MM.1S (cell line): ENCODE measurements at regions not wholly inside any gene's neighbourhood (a gene's known extent, or its start where the extent isn't known, plus 50 kb on each side); places are given as distances from the start of the nearest gene placed in this dataset.

Source experiments
- DNase-seq: peaks from one replicate; pipeline ENCODE4 v3.0.0-alpha.2; 2015
- H2AFZ ChIP-seq: fragments of 300-600 bp; sonication (generic); 2 replicates; pipeline ENCODE4 v1.6.0; 2016; ENCODE audit warnings: antibody characterized with exemption, low read length
- H3F3A ChIP-seq: fragments of 300-600 bp; sonication (generic); 2 replicates; pipeline ENCODE4 v1.6.1; 2016; ENCODE audit warnings: mild to moderate bottlenecking, antibody characterized with exemption, low read length, moderate library complexity, mixed read lengths; ENCODE audit not compliant: insufficient read depth
- H3K27ac ChIP-seq: fragments of 300-600 bp; sonication (generic); 2 replicates; pipeline ENCODE4 v1.5.1; 2016; ENCODE audit warnings: mild to moderate bottlenecking, low read length
- H3K27me3 ChIP-seq: fragments of 300-600 bp; sonication (generic); replicated peaks from 2 replicates; pipeline ENCODE4 v1.6.0; 2016; ENCODE audit warnings: low read length; ENCODE audit not compliant: insufficient read depth
- H3K36me3 ChIP-seq: fragments of 300-600 bp; sonication (generic); replicated peaks from 2 replicates; pipeline ENCODE4 v1.6.1; 2016; ENCODE audit warnings: mild to moderate bottlenecking, low read length, mixed read lengths; ENCODE audit not compliant: insufficient read depth
- H3K4me1 ChIP-seq: fragments of 300-600 bp; sonication (generic); 2 replicates; pipeline ENCODE4 v1.6.1; 2016; ENCODE audit warnings: low read length, mixed read lengths
- H3K4me2 ChIP-seq: fragments of 300-600 bp; sonication (generic); 2 replicates; pipeline ENCODE4 v1.6.0; 2016; ENCODE audit warnings: low read depth, low read length
- H3K4me3 ChIP-seq: fragments of 300-600 bp; sonication (generic); 2 replicates; pipeline ENCODE4 v1.5.1; 2016; ENCODE audit warnings: low read length, mixed read lengths
- H3K79me2 ChIP-seq: fragments of 300-600 bp; sonication (generic); 2 replicates; pipeline ENCODE4 v1.6.1; 2016; ENCODE audit warnings: mixed run types, low read length, mixed read lengths
- H3K9ac ChIP-seq: fragments of 300-600 bp; sonication (generic); 2 replicates; pipeline ENCODE4 v1.6.1; 2016; ENCODE audit warnings: low read length, mixed read lengths
- H3K9me2 ChIP-seq: fragments of 300-600 bp; sonication (generic); replicated peaks from 2 replicates; pipeline ENCODE4 v1.6.1; 2016; ENCODE audit warnings: mild to moderate bottlenecking, low read length, mixed read lengths; ENCODE audit not compliant: insufficient read depth
- H3K9me3 ChIP-seq: fragments of 300-600 bp; sonication (generic); replicated peaks from 2 replicates; pipeline ENCODE4 v1.6.1; 2016; ENCODE audit warnings: mild to moderate bottlenecking, low read length, mixed read lengths; ENCODE audit not compliant: insufficient read depth
- H4K20me1 ChIP-seq: fragments of 300-600 bp; sonication (generic); 2 replicates; pipeline ENCODE4 v1.6.1; 2016; ENCODE audit warnings: mild to moderate bottlenecking, low read length, moderate library complexity, mixed read lengths; ENCODE audit not compliant: insufficient read depth
- EZH2 ChIP-seq: fragments of 300-600 bp; sonication (generic); optimal IDR thresholded peaks from 2 replicates; pipeline ENCODE3; 2017; ENCODE audit warnings: low read depth, mild to moderate bottlenecking, antibody characterized with exemption, low read length, mixed read lengths
- EZH2phosphoT487 ChIP-seq: fragments of 300-600 bp; sonication (generic); IDR thresholded peaks from 2 replicates; pipeline ENCODE4 v1.6.1; 2018; ENCODE audit warnings: antibody characterized with exemption, low read length
- TF ChIP-seq, protein P1 (sequence below): fragments of 300-600 bp; sonication (generic); IDR thresholded peaks from 2 replicates; pipeline ENCODE4 v1.5.1; 2016; ENCODE audit warnings: antibody characterized with exemption, low read length, mixed read lengths

DNA sequence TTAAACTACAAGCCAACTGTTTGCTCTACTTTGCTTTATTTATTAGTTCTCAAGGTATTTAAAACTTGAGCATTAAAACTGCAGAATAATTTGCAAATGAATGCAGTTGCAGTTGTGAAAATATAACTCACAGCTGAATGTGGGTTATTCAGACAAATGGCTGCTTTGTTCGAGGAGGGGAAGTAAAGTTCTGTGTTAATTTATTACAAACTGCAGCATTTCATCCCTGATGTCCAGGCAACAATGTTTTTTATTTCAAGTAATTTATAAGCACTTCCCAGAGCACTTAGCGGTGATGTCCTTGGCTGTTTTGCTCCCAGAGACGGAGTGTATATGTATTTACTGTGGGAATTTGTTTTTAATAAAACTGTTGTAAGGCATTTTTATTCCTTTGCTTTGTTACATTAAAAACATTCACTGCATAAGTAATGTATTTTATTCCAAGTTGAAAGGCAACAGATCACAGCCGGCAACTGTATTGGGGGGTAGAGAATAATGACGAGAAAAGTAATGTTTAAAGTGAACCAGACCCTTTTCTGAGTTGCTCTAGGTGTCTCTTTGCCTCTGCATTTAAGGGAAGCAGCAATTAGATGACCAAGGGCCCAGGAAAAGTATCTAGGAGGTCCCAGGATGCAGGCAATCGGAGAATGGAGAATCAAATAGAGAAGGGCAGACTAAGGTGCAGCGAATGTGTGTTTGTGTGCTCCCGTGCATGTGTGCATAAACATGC, 291.2 kb upstream of the SALL1 start:
- no peaks in the 10 kb centered on the region for H3K36me3 ChIP-seq
- no peaks in the 10 kb centered on the region for H3K4me1 ChIP-seq
- H3K4me2 ChIP-seq, result no peak overlapping the region
- H3F3A ChIP-seq, result no peaks in the 10 kb centered on the region
- H3K9me2 ChIP-seq, result no peaks in the 10 kb centered on the region
- no peak overlapping the region for H3K27ac ChIP-seq
- H3K4me3 ChIP-seq, result no peak overlapping the region
- H3K9me3 ChIP-seq, result no peaks in the 10 kb centered on the region
- no peaks in the 10 kb centered on the region for H3K79me2 ChIP-seq
- H4K20me1 ChIP-seq, result no peaks in the 10 kb centered on the region
- no peak for DNase-seq
- H3K27me3 ChIP-seq, result no peaks in the 10 kb centered on the region
- no peak for TF ChIP-seq EZH2phosphoT487
- TF ChIP-seq EZH2, result no peak
- TF ChIP-seq, protein P1, sequence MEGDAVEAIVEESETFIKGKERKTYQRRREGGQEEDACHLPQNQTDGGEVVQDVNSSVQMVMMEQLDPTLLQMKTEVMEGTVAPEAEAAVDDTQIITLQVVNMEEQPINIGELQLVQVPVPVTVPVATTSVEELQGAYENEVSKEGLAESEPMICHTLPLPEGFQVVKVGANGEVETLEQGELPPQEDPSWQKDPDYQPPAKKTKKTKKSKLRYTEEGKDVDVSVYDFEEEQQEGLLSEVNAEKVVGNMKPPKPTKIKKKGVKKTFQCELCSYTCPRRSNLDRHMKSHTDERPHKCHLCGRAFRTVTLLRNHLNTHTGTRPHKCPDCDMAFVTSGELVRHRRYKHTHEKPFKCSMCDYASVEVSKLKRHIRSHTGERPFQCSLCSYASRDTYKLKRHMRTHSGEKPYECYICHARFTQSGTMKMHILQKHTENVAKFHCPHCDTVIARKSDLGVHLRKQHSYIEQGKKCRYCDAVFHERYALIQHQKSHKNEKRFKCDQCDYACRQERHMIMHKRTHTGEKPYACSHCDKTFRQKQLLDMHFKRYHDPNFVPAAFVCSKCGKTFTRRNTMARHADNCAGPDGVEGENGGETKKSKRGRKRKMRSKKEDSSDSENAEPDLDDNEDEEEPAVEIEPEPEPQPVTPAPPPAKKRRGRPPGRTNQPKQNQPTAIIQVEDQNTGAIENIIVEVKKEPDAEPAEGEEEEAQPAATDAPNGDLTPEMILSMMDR, result no peak
- H2AFZ ChIP-seq, result no peak overlapping the region
- no peak overlapping the region for H3K9ac ChIP-seq

DNA sequence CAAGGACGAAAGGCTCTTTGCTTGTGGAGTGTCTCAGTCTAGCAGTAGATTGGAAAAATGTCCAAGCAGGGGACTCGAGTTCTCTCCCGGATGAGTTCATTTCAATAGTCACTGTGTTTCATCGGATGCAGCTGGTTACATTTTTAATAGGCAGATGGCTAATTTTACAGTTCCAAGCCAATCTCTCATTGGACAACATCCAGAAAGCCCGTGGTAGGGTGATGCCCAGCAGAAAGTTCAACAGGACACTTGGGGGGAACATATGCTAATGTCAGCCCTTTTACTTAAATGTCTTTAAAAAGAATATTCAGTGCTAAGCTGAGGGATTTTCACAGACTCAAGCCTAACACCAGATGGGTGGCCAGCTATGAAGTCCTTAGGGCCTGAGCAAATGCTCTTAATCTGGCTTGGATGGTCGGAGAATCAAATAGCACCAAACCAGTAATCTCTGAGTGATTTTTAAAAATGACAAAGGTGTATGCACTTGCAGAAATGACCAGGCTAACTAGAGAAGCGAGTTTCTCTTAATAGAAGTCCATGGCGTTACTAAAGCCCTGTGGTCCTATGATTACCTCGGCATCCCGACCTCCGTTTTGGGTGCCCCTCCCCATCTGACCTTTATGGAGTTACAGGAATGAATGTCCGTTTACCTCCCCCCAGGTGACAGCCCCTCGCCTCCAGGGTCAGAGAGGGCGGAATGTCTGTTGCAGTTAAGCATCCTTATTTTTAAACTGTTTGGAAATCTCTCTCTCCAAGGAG, 289.2 kb upstream of the SALL1 start:
- H3K9me2 ChIP-seq, result no peaks in the 10 kb centered on the region
- no peaks in the 10 kb centered on the region for H3K79me2 ChIP-seq
- no peaks in the 10 kb centered on the region for H3K9me3 ChIP-seq
- no peaks in the 10 kb centered on the region for H4K20me1 ChIP-seq
- no peak overlapping the region for H3K4me2 ChIP-seq
- H3F3A ChIP-seq, result no peaks in the 10 kb centered on the region
- TF ChIP-seq EZH2phosphoT487 (no peak), EZH2 (no peak)
- TF ChIP-seq, protein P1, result no peak
- no peak overlapping the region for H3K27ac ChIP-seq
- no peak overlapping the region for H3K9ac ChIP-seq
- H3K4me1 ChIP-seq, result no peaks in the 10 kb centered on the region
- H3K4me3 ChIP-seq, result no peak overlapping the region
- H3K27me3 ChIP-seq, result no peaks in the 10 kb centered on the region
- no peaks in the 10 kb centered on the region for H3K36me3 ChIP-seq
- DNase-seq, result no peak
- H2AFZ ChIP-seq, result no peak overlapping the region

DNA sequence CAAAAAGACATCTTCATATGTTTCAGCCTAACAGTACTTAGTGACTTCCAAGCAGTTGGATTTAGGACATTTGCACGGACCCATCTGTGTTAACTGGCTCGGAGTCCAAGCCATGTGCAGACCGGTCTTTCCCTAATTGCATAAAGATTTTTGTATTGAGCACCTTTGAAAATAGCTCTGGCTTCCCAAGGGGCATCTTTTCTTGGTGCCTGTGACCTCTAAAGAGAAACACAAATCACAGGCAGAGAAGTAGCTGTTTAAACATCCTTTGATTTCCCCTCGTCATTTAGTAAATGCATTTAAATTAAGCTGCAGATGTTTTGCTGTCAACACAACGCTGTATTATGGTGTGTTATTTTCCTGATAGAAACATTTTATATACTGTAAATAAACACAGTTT, 288.2 kb upstream of the SALL1 start:
- Histone ChIP-seq H3K4me1 (no peaks in the 10 kb centered on the region), H2AFZ (no peak overlapping the region), H3K9me2 (no peaks in the 10 kb centered on the region), H3K36me3 (no peaks in the 10 kb centered on the region), H3F3A (no peaks in the 10 kb centered on the region), H3K9me3 (no peaks in the 10 kb centered on the region), H3K79me2 (no peaks in the 10 kb centered on the region), H4K20me1 (no peaks in the 10 kb centered on the region), H3K9ac (no peak overlapping the region), H3K27ac (no peak overlapping the region), H3K27me3 (no peaks in the 10 kb centered on the region), H3K4me2 (no peak overlapping the region), H3K4me3 (no peak overlapping the region)
- DNase-seq, result no peak
- TF ChIP-seq, protein P1, result no peak
- no peak for TF ChIP-seq EZH2
- no peak for TF ChIP-seq EZH2phosphoT487
